Bronchial epithelial cell (primary cell): ENCODE measurements at regions not wholly inside any gene's neighbourhood (a gene's known extent, or its start where the extent isn't known, plus 50 kb on each side); places are given as distances from the start of the nearest gene placed in this dataset.

Experiments used
- DNase-seq: peaks from one replicate; pipeline ENCODE4 v3.0.0-alpha.2; 2010; ENCODE audit warnings: low read depth
- FAIRE-seq: peaks from 2 replicates; lab custom pipeline; 2011; peaks lifted over from hg19 to GRCh38; lab: Jason Lieb, UNC
- H3K27me3 ChIP-seq: 2 replicates; pipeline ENCODE4 v1.5.1; 2011; ENCODE audit warnings: low read length; ENCODE audit not compliant: control insufficient read depth, insufficient read depth
- H3K36me3 ChIP-seq: 2 replicates; pipeline ENCODE4 v1.5.1; 2011; ENCODE audit warnings: low read length; ENCODE audit not compliant: control insufficient read depth, insufficient read depth
- H3K4me3 ChIP-seq: 2 replicates; pipeline ENCODE4 v1.5.1; 2011; ENCODE audit warnings: mild to moderate bottlenecking, low read depth, low read length, control low read depth
- TF ChIP-seq, protein P1 (sequence below): IDR thresholded peaks from 2 replicates; pipeline ENCODE4 v1.5.1; 2011; ENCODE audit warnings: mild to moderate bottlenecking, moderate library complexity, low read length, control low read depth, inconsistent platforms; ENCODE audit not compliant: insufficient read depth, severe bottlenecking

DNA sequence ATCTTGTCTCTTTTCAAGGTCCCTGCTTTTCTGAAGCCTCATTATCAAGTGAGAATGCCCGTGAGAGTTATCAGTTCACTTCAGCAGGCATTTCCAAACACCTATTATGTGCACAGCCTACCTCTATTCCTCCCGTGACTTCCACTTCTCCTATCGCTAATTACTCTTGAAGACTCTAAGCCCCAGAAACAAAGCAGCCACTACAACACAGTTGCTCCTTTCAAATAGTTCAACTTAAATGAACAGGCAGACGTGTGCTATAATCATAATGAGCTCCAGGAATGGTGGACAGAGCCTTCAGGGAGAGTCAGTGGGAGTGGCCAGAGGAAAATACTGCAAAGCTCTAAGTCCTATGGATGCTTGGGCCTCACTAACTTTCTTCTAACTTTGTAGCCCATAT, 159.0 kb downstream of the RDH14 start:
- Histone ChIP-seq H3K36me3 (no peaks in the 10 kb centered on the region), H3K4me3 (no peak overlapping the region), H3K27me3 (no peaks in the 10 kb centered on the region)
- FAIRE-seq (no peak), DNase-seq (no peak)
- TF ChIP-seq, protein P1, sequence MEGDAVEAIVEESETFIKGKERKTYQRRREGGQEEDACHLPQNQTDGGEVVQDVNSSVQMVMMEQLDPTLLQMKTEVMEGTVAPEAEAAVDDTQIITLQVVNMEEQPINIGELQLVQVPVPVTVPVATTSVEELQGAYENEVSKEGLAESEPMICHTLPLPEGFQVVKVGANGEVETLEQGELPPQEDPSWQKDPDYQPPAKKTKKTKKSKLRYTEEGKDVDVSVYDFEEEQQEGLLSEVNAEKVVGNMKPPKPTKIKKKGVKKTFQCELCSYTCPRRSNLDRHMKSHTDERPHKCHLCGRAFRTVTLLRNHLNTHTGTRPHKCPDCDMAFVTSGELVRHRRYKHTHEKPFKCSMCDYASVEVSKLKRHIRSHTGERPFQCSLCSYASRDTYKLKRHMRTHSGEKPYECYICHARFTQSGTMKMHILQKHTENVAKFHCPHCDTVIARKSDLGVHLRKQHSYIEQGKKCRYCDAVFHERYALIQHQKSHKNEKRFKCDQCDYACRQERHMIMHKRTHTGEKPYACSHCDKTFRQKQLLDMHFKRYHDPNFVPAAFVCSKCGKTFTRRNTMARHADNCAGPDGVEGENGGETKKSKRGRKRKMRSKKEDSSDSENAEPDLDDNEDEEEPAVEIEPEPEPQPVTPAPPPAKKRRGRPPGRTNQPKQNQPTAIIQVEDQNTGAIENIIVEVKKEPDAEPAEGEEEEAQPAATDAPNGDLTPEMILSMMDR = no peak

DNA sequence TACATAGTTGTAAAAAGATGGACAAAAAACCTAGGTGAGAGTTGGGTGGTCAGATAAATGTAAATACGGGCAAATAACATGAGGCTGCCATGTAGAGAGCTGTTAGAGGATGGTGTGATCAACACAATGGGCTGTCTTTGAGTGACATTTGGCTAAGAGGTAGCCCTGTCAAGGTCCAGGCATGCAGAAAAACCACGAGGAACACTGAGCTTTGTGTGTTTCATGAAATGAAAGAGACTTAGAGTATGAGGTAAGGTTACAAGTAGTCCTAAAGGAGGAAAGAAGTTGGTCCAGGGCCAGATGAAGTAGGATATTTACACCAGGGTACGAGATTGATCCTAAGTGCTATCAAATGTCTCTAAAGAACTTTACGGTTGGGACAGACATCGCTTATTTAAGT, 160.9 kb downstream of the RDH14 start:
- FAIRE-seq = no peak
- no peak for DNase-seq

DNA sequence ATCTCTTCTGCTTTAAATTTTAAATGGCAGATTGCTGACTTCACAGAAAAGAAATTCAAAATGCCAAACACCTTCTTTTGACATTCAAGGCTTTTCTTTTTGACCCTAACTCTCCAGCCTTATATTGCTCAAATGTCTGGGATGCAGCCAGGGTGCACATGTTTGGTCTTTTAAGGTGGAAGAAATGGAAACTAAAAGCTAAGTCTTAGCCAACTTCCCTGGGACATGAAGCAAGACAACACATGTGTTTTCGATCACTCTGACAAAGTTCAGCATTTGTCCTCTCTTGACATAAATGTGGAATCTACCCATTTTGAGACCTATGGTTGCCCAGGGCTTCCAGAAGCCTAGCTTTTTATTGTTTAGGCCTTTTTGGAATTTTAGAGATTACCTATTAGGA, 161.6 kb downstream of the RDH14 start:
- Histone ChIP-seq H3K36me3 (no peaks in the 10 kb centered on the region), H3K27me3 (no peaks in the 10 kb centered on the region), H3K4me3 (no peak overlapping the region)
- DNase-seq = no peak
- FAIRE-seq = no peak
- TF ChIP-seq, protein P1 = no peak

More for the DNA sequence above, 160.9 kb downstream of the RDH14 start:
- Histone ChIP-seq H3K4me3 (no peak overlapping the region), H3K27me3 (no peaks in the 10 kb centered on the region), H3K36me3 (no peaks in the 10 kb centered on the region)
- TF ChIP-seq, protein P1 = no peak

DNA sequence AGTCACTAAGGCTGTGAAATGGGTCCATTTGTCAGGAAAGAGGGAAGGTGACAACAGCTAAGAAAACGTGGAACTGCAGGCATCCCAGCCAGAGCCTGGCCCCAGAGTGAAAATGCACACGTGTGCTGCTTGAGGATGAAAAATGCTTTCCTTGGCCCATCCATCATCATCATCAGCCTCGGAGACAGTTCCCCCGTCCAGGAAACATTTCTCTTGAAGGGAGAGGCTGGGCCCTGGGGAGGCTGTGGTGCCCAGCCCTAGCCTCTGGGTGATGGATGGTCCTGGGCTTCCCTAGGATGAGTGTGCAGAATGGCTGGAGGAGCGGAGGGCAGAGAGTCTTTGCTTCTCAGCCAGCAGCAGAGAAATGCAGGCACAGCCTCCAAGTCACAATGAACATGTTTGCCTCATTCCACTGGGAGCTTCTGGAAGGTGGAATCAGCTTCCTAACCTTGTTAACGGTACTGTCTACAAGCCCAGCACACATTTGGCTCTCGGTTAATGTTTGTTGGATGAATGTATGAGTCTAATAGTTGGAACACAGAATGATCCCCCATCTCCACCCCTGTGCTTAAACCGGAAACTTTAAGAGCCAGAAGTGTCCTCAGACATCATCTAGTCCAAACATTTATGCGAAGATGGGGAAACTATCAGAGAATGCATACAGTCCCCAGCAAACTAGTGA, 164.0 kb downstream of the RDH14 start:
- TF ChIP-seq, protein P1 = no peak
- no peak overlapping the region for H3K4me3 ChIP-seq
- FAIRE-seq = no peak
- H3K36me3 ChIP-seq = no peaks in the 10 kb centered on the region
- DNase-seq = no peak
- H3K27me3 ChIP-seq = no peaks in the 10 kb centered on the region

DNA sequence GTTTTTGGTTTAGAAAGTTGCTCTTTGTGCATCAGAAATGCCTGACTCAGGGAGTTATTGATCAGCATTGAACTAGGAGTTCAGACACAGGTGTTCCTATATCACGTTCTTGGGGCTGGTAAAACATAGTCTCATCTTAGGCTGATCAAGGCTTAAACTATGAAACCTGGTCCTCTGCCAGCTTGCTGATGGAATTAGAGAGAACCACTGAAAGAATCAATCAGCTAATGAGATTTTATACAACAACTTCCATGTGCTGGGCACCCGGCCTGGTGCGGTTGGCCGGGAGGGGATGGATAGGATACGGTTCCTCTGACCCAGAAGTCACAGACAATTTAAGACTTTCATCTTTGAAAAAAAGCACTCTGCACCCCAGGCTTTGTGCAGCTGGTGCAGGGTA, 164.9 kb downstream of the RDH14 start:
- TF ChIP-seq, protein P1 = no peak
- H3K36me3 ChIP-seq = no peaks in the 10 kb centered on the region
- FAIRE-seq (no peak), DNase-seq (no peak)
- no peaks in the 10 kb centered on the region for H3K27me3 ChIP-seq
- no peak overlapping the region for H3K4me3 ChIP-seq
